22Rv1 (cell line): ENCODE measurements at regions not wholly inside any gene's neighbourhood (a gene's known extent, or its start where the extent isn't known, plus 50 kb on each side); places are given as distances from the start of the nearest gene placed in this dataset.

Experiments
- H3K27ac ChIP-seq: fragments of 450-650 bp; 2 replicates; pipeline ENCODE4 v1.5.1; 2017
- CTCF ChIP-seq: fragments of 450-650 bp; IDR thresholded peaks from 2 replicates; pipeline ENCODE4 v1.5.1; 2017; ENCODE audit warnings: mild to moderate bottlenecking
- ZFX ChIP-seq: fragments of 450-650 bp; IDR thresholded peaks from 2 replicates; pipeline ENCODE4 v1.6.1; 2017; ENCODE audit warnings: antibody characterized with exemption, borderline replicate concordance

GRCh38 chr1:204736836-204737235 lies 51.3 kb upstream of the LRRN2 start:
- no peak for TF ChIP-seq CTCF
- no peak for TF ChIP-seq ZFX
- H3K27ac ChIP-seq: no peak overlapping the region

DNA sequence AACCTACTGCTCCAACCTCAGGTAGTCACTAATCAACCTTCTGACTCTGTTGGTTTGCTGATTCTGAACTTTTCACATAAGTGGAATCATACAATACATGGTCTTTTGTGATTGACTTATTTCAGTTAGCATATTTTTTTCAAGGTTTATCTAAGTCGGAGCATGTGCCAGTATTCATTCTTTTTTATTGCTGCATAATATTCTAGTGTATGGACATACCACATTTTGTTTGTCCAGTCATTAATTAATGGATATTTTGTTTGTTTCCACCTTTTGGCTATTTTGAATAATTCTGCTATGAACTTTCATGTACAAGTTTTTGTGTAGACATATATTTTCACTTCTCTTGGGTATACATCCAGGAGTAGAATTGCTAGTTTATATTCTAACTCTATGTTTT lies 53.0 kb upstream of the LRRN2 start:
- H3K27ac ChIP-seq: no peak overlapping the region
- TF ChIP-seq ZFX: no peak
- TF ChIP-seq CTCF: no peak

- TF ChIP-seq CTCF (no peak), ZFX (no peak)
- H3K27ac ChIP-seq: no peak overlapping the region
These were observed 54.8 kb upstream of the LRRN2 start for GRCh38 chr1:204740354-204740753.

DNA sequence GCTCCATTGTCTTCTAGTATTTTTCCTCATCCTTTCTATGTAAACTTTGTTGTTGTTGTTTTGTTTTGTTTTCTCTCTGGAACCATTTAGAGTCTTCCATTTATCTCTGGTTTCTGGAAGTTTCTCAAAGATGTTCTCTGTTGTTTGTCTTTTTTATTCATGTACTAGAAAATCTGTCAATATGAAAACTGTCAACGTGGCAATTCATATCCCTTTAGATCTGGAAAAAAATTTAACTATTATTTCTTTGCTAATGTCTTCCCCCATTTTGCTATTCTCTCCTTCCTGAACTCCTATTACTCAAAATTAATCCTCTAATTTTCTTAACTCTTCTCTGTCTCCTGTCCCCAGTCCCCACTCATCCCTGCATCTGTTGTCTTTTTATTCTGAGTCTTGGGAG lies 55.9 kb upstream of the LRRN2 start:
- no peak overlapping the region for H3K27ac ChIP-seq
- TF ChIP-seq ZFX: no peak
- no peak for TF ChIP-seq CTCF

- no peak for TF ChIP-seq CTCF
- TF ChIP-seq ZFX: no peak
These were observed 57.2 kb upstream of the LRRN2 start for GRCh38 chr1:204742676-204743251.

DNA sequence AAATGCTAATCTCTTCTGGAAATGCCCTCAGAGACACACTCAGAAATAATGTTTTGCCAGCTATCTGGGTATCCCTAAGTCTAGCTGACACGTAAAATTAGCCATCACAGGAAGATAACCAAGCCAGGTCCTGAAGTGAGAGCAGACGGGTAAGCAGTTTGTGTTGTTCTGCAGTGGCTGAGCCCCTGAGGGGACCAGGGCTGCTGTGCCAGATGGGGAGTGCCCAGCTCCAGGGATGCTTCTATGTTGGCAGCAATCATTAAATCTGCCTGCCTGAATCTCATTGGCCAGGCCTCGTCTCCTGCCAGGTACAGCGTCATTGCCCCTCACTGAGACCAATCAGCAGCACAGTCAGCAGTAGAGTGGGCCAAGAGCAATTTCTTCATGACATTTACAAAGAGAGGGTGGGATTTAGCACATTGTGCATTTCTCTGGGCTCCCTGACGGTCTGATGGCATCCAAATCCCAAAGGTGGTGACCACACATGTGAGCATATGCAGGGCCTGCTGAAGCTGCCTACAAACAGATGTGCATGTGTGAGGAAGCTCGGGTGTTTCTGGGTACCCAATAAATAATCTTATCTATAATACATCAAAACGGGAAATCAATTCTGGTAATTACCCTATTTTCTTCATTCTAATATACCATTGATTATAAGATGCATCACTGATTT lies 58.7 kb upstream of the LRRN2 start:
- no peak for TF ChIP-seq CTCF
- no peak overlapping the region for H3K27ac ChIP-seq

More at GRCh38 chr1:204742676-204743251, 57.2 kb upstream of the LRRN2 start:
- H3K27ac ChIP-seq: no peak overlapping the region

DNA sequence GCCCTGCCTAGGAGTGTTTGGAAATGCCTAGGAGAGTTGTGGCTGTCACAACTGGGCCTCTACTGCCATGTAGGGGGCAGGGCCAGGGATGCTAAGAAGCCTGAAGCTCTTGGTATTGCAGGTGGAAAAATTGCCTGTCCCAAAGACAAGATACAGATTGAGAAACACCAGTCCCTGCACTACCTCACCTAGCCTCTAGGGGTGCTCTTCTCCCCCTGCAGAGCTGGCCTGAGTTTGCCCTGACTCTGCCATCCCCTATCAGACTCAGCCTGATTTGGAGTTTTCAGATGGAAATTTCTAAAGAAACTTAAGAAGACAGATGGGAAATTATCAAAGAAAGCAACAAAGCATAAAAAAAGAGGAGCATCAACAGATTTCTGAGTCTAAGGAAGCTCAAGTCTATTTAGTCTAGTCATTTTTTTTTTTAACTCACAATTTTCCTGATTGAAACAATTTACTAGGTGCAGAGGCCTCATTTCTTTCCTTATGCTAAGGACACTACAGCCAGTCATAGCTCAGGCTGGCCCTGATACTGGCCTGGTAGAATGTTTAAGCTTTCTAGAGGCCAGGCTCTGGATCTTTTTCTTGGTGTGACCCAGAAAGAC lies 61.4 kb upstream of the LRRN2 start:
- TF ChIP-seq ZFX: no peak
- TF ChIP-seq CTCF: peak; percentile 98

More for the DNA sequence above, 61.4 kb upstream of the LRRN2 start:
- H3K27ac ChIP-seq: no peak overlapping the region
